ENCODE measurements at regions not wholly inside any gene's neighbourhood (a gene's known extent, or its start where the extent isn't known, plus 50 kb on each side); places are given as distances from the start of the nearest gene placed in this dataset.
A peak's percentile ranks its signal among the peaks of the same experiment; 100 is the strongest.

DNA sequence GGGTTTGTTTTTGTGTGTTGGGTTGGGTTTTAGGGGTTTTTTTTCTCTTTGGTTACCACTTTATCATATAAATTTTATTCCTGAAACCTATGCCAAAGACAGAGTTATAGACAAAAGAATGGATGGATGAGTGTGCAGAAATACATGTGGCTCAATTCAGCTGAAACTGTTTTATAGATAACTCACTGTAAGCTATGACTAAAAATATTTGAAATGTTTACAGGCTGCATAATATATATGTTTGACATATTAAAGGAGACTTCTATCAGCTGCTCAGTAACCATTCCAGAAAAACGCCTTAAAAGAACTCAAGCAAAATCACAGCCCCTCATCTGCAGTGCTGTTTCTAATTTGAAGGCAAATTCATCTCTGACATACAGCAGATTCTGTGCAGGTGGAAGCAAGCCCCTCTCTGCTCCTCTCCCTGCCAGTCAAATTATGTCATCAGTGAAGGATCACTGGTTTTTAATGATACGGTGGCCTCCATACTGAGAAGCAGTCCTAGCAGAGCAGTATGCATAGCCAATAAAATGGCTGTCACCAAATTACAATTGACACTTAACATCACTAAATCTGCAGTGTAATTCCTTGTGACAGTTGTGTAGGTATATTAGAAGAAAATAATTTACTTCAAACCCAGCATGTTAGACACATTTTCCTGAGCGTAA is 301.6 kb downstream of the NR2F1-AS1 start:
- 59% methylated on average over 2 of the region's 3 CpGs for WGBS (ENCODE audit: insufficient coverage, low coverage, low lambda C conversion rate, missing lambda C conversion rate)
- Histone ChIP-seq H3K9me3 (no peaks in the 10 kb centered on the region), H3K27me3 (no peaks in the 10 kb centered on the region), H3K36me3 (no peaks in the 10 kb centered on the region), H3K4me1 (no peaks in the 10 kb centered on the region), H3K27ac (no peak overlapping the region), H3K4me3 (no peak overlapping the region)
- intact Hi-C loops (cut with DNase I), result no loop called here
- DNase-seq, result no peak
- no peak for ATAC-seq
- TF ChIP-seq, protein P1, sequence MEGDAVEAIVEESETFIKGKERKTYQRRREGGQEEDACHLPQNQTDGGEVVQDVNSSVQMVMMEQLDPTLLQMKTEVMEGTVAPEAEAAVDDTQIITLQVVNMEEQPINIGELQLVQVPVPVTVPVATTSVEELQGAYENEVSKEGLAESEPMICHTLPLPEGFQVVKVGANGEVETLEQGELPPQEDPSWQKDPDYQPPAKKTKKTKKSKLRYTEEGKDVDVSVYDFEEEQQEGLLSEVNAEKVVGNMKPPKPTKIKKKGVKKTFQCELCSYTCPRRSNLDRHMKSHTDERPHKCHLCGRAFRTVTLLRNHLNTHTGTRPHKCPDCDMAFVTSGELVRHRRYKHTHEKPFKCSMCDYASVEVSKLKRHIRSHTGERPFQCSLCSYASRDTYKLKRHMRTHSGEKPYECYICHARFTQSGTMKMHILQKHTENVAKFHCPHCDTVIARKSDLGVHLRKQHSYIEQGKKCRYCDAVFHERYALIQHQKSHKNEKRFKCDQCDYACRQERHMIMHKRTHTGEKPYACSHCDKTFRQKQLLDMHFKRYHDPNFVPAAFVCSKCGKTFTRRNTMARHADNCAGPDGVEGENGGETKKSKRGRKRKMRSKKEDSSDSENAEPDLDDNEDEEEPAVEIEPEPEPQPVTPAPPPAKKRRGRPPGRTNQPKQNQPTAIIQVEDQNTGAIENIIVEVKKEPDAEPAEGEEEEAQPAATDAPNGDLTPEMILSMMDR (IDR thresholded peaks at IDR 0.05), result no peak
- TF ChIP-seq POLR2A (IDR thresholded peaks at IDR 0.05), result no peak

DNA sequence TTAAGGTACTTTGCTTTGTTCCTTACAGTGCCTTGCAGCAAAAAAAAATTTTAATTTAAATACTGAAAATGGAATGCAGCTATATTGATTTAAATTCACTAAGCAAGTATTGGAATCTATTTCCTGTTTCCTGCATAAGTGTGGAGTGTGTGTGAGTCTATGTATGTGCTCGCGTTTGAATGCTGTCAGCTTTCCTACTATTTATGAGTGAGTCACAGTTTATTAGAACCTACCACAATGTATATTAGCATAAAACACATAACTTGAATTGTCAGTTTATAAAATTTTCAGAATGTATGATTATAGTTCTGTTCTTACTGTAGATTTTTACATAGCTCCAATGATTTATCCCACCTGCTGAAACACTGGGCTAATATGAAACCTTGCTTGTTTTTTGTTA is 302.1 kb downstream of the NR2F1-AS1 start:
- no peak overlapping the region for H3K27ac ChIP-seq
- no peaks in the 10 kb centered on the region for H3K36me3 ChIP-seq
- no peaks in the 10 kb centered on the region for H3K27me3 ChIP-seq
- ATAC-seq, result no peak
- WGBS (ENCODE audit: insufficient coverage, low coverage, low lambda C conversion rate, missing lambda C conversion rate), result 56% methylated on average over 2 of the region's 2 CpGs
- no peak for TF ChIP-seq POLR2A (IDR thresholded peaks at IDR 0.05)
- TF ChIP-seq, protein P1 (IDR thresholded peaks at IDR 0.05), result no peak
- H3K4me3 ChIP-seq, result no peak overlapping the region
- intact Hi-C loops (cut with DNase I), result no loop called here
- H3K9me3 ChIP-seq, result no peaks in the 10 kb centered on the region
- DNase-seq, result no peak
- no peaks in the 10 kb centered on the region for H3K4me1 ChIP-seq

DNA sequence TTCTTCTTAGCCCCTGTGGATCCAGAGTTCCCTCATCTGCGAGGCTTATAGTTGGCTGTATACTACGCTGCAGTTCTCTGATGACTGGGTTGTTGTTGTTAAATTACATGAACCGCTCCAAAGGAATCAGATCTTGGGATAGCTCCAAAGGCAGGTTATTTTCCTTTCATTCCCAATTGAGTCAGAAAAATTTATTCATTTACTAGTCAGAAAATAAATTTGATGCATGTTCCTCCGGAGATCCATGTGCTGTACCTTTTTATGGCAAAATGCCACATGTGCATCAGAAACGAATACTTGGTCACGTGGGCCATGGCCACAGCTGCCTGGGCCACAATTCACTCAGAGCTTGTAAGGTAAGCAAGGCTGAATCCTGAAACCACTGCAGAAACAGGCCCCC is 304.0 kb downstream of the NR2F1-AS1 start:
- DNase-seq (no peak), ATAC-seq (no peak)
- Histone ChIP-seq H3K27ac (no peak overlapping the region), H3K36me3 (no peaks in the 10 kb centered on the region), H3K9me3 (no peaks in the 10 kb centered on the region), H3K27me3 (no peaks in the 10 kb centered on the region), H3K4me3 (no peak overlapping the region), H3K4me1 (no peaks in the 10 kb centered on the region)
- intact Hi-C loops (cut with DNase I), result no loop called here
- TF ChIP-seq, protein P1 (IDR thresholded peaks at IDR 0.05), result no peak
- no peak for TF ChIP-seq POLR2A (IDR thresholded peaks at IDR 0.05)
- 69% methylated on average over 3 of the region's 6 CpGs for WGBS (ENCODE audit: insufficient coverage, low coverage, low lambda C conversion rate, missing lambda C conversion rate)

DNA sequence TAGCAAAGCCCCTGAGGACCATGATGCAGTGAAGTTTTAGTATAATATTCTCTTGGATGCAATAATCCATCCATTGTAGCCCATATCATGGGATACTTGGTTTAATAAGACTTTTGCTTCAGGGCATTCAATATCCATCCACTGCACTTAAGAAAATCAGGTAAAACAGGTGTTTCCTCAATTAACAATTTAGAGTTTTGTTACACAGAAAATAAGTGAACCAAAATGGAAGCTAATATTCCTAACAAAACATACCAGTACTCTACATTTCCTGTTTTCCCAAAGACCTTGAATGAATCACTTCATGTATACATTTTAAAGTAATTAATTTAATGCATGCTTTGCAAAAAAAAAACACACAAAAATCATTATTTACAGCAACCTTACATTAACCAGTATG is 305.6 kb downstream of the NR2F1-AS1 start:
- Histone ChIP-seq H3K4me1 (no peaks in the 10 kb centered on the region), H3K27me3 (no peaks in the 10 kb centered on the region), H3K36me3 (no peaks in the 10 kb centered on the region), H3K9me3 (no peaks in the 10 kb centered on the region), H3K27ac (no peak overlapping the region), H3K4me3 (no peak overlapping the region)
- TF ChIP-seq, protein P1 (IDR thresholded peaks at IDR 0.05), result no peak
- TF ChIP-seq POLR2A (IDR thresholded peaks at IDR 0.05), result no peak
- ATAC-seq, result no peak
- no peak for DNase-seq
- intact Hi-C loops (cut with DNase I), result no loop called here

DNA sequence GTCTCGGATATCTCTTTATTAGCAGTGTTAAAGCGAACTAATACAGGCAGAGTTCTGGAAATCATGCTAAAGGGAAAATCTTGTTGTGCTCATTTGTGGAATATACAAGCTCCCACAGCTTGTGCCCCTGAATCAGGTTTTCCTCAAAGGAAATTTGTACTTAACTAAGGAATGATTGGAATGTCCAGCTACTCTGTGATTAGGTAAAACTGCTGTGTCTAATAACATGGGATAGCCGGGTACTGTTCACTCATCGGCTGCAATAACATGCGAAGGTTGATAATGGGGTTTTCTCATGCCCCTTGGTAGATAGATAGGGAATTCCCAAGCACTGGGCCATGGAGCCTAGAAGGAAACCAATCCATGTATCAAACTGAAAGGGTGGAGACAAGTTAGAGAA is 306.7 kb downstream of the NR2F1-AS1 start:
- H3K4me1 ChIP-seq, result no peaks in the 10 kb centered on the region
- WGBS (ENCODE audit: insufficient coverage, low coverage, low lambda C conversion rate, missing lambda C conversion rate), result 43% methylated on average over 5 of the region's 5 CpGs
- no peak for DNase-seq
- intact Hi-C loops (cut with DNase I), result no loop called here
- ATAC-seq, result peak in 1 of 4 donors; percentile 60
- H3K36me3 ChIP-seq, result no peaks in the 10 kb centered on the region
- TF ChIP-seq, protein P1 (IDR thresholded peaks at IDR 0.05), result no peak
- TF ChIP-seq POLR2A (IDR thresholded peaks at IDR 0.05), result no peak
- no peaks in the 10 kb centered on the region for H3K9me3 ChIP-seq
- no peak overlapping the region for H3K27ac ChIP-seq
- H3K27me3 ChIP-seq, result no peaks in the 10 kb centered on the region
- no peak overlapping the region for H3K4me3 ChIP-seq
